ENCODE measurements at regions not wholly inside any gene's neighbourhood (a gene's known extent, or its start where the extent isn't known, plus 50 kb on each side); places are given as distances from the start of the nearest gene placed in this dataset.

DNA sequence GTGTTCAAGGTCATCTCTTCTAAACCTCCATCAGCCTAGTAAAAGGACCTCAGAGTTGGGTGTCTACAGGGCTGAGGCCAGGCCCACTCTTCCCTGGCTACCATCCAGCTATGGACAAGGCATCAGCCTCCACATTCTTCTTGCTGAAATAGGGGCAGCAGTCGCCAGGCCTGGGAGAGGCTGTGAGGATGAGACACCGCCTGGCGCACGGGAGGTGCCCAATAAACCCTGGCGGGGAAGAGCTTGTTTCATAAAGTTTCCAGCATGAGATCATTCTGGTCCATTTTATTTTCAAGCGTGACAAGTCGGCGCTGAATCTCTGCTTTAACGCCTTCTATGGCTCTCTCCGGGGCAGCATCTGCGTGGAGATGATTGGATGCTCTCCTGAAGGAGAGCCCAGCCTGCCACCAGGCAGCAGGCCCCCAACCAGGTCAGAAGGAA lies 153.4 kb downstream of the OLFM1 start:
- DNase-seq = no peak

DNA sequence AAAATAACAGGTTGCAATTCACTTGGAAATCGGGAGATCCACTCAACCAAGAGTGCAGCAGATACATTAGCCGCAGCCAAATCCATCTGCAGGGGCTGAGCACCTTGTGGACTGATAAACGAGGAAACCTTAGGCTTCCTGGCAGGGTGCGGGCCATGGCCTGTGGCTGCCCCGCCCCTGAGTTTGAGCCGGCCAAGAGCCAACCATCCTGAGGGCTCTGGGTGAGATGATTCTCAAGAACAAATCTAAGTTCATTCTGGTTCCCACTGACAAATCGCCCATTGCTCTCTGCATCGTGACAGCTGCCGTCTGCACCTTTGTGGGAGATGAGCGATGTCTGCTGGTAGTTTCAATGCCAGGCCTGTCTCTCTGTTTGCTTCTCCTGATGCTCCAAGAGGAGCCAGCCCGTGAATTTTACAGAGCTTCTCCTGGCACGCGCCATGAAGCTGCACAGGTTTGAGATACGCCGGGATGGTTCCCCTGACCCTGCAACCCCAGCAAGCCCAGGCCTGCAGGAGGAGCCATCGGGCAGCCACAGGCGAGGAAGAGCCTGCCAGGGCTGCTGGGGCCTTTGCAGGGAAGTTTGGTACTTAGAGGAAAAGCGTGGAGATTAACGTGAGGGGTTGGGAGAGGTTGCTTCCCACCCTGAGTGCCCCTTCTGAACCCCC lies 154.0 kb downstream of the OLFM1 start:
- DNase-seq = no peak

DNA sequence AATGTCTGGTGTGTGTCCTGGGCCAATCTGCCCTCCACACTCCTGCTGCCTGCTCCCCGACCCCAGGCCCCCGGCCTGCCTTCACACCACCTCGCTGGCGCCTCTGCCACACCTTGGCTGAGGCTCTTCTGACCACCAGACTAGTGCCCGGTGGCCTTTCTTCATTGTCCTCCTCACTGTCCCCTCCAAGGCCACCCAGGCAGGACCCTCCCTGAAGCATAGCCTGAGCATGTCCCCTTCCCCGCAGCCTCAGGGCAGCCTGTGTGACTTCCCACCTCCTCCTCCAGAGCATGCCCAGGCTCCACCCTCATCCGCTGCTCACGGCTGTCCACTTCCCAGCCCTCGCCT lies 154.6 kb downstream of the OLFM1 start:
- no peak for DNase-seq

DNA sequence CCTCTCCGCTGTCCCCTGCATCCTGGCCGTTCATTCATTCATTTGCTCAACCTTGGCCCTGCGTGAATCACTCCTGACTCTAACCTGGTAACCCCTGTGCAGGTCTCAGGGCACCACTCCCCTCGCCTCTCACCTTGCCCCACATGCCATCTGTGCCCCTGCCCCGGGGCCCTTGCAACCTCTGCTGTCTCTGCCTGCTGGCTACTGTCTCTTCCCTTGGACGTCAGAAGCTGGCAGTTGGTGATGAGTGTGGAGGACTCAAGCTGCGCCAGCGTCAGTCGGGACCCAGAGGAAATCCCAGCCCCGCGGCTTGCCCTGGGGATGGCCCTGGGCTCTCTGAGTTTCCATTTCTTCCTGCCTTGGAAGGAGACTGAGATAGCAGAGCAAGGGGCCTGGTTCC lies 154.9 kb downstream of the OLFM1 start:
- DNase-seq = no peak

DNA sequence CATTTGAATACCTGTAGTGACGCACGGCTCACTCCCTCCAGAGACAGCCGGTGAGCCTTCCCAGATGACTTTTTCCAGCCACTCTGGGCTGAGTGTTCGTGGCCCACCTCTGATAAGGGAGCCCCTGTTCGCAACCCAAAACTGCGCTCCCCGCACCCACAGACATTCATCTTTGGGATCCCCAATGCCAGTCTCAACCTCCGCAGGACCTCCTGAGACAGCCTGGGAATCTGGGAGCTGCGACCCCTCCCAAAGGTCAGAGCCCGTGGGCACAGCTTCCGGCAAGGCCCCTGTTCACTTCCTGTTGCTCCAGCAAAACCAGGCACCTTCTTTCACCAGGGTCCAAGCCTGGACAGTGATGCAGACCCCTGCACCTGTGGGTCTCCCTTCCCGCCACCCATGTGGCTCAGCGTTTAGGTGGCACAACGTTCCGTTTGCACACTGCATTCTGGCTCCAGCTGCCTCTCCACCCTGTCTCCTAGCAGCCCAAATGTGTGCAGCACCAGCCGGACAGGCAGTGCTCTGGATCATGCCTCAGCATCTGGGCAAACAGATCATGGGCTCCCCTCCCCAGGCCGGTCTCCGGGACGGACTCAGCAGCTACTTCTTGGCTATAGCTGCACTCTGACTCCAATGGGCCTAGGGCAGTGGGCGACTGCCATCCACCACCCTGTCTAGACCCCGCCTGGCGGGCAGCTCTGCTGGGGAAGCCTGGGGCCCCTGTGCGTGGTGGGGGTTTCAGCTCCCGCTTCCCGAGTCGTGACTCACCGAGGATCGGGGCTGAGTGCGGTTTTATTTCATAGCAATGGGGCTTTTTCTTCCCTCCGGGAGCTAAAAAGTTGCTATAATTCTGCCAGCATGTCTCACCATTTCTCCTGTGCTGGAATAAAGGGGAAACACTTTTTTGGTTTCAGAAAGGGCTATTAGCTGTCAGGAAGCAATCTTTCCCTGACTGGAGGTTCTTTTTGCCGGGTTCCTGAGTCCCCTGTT lies 156.0 kb downstream of the OLFM1 start:
- no peak for DNase-seq

DNA sequence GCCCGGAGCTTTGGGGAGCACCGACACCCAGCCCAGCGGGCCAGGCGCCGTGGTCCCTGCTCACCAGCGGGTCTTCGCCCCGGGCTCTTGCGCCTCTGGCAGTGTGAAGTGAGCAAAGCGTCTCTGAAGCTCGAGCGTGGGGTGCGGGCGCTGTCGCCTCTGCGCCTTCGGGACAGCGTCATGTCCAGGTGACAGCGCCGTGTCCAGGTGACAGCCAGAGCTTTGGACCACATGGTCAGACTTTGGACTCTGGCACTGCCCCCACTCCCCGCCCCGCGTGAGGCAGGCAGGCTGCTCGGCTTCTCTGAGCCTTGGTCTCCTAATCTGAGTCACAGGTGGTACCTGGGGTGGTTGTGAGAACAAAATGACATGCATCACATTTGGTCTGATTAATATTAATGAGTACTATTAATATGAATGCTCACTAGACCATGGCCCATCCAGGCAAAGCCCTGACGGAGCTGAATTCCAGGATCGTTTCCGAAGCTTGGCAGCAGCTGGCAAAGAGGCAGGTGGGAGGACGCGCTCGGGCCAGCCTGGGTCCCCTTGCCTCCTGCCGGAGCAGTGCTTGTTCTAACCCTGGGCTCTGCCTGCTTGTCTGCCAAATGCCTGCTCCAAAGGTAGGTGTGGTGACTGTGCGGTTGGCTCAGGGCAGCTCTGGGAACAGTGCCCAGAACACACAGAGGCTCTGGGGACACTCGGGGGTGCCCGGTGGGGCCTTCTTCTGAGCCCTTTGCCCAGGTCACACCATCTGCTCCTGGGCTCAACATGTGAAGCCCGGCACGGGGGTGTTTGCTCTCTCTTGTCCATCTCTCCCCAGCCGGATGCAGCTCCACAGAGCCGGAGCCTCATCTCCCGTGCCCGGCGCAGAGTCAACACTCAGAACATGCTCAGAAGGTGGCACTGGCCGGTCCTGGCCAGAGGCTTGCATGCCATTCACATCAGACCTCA lies 157.1 kb downstream of the OLFM1 start:
- DNase-seq = no peak

DNA sequence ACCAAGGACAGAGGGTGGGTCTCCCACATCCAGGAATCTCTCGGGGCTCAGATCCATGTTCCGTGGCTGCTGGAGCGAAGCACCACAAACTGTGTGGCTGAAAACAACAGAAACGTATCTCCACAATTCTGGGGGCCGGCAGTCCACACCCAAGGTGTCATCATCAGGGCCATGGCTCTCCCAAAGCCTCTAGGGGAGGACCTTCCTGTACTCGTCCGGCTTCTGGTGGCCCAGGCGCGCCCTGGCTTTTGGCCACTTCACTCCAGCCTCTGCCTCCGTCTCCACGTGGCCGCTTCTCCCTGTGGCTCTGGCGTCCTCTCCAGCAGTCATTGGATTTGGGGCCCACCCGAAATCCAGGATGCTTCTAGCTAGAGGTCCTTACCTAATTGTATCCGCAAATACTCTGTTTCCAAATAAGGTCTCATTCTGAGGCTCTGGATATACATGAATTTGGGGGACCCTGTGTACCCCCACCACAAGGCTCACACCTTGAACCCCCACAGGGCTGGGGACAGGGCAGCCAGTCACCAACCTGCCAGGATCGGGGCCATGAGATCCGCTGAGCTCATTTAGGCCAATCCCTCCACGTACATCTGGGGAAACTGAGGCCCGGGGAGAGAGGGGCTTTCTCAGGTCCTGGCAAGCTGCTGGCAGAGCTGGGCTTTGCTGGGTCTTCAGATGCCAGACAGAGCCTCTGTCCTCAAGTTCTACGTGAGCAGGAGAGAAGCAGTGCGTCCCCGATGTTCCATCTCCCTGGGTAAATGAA lies 158.2 kb downstream of the OLFM1 start:
- DNase-seq = no peak

DNA sequence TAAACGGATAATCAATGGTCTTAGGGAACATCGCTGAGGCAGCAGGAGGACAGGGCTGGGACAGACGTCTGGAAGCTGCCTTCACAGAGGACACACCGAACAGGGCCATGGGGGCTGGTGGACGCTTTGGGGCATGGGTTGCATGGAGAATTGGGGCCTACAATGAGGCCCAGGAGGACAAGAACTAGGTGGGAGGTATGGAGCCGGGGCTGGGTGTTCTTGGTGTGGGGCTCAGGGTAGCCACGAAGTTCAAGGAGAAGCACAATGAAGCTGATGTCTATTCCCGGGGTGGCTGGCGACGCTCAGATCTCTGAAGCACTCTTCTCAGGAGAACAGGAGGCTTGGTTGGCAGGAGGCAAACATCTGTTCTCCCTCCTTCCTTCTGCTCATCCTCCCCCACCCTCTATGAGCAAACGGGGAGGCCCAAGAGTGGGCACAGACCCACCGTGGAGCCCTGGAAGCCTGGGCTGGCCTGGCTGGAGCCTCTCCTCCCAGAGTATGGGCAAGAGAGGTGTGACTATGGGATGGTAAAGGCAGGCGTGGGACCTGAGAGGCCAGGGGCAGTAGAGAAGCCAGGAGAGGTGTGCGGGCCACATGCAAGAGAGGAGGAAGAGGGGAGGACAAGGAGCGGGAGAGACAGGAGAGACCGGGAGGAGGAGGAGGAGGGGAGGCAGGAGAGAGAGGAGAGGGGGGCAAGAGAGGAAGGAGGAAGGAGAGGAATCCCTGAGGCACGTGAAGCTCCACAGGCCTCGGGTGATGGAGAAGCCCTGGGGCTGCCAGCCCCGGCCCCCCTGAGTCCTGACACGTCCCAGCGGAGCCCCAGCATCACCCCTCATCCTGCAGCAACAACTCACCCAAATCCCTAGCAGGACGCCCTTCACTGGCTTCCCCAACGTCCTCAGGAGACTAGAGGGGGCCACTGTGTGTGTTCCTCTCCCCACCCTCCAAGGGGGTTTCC lies 159.1 kb downstream of the OLFM1 start:
- DNase-seq = no peak

DNA sequence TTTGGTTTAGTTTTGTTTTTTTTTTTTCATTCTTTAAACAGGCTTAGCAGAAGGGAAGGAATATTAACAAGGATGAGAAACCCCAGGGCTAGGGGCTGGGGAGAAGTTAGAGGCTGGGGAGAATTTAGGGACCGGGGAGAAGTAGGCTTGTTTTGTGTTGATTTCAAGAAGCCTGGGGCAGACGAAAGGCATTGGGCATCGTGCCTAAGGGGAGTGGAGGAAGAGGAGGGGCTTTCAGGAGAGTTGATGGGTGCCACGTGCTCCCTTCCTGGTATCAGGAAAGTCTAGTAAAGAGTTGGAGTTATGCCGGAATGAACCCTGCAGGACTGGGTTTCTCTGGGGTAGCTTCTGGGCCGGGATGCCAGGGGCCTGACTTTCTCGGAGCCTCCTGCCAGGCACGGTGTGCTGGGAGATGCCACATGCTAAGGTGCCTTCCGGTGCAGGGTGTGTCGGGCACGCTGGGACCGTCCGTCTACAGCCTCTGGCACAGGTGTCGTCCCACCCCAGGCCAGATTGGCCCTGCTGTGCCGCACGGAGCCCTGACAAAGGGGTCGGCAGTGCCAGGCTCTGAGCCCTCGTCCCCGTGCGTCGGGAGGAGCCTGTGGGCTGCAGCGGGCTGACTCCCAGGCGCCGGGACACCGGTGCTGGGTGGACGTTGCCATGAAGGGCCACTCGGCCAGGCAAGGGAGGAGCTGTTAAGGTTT lies 159.9 kb downstream of the OLFM1 start:
- DNase-seq = no peak

DNA sequence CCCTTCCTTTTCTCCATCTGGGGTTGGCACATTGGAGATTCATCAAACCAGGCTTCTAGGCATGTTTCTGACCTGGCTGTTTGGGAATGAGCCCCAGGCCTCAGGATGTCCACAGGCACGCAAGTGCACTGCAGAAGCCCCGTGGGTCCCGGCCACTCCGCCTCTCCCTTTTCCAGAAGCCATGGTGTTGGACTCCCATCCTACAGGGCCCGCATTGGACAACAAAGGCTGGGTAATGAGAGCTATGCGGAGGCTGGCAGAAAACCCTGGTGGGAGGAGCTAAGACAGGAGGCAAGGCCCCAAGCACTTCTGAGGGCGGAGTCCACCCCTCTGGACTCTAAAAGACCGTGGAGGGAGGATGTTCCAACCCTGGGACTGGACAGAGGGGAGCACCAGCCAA lies 160.6 kb downstream of the OLFM1 start:
- no peak for DNase-seq

DNA sequence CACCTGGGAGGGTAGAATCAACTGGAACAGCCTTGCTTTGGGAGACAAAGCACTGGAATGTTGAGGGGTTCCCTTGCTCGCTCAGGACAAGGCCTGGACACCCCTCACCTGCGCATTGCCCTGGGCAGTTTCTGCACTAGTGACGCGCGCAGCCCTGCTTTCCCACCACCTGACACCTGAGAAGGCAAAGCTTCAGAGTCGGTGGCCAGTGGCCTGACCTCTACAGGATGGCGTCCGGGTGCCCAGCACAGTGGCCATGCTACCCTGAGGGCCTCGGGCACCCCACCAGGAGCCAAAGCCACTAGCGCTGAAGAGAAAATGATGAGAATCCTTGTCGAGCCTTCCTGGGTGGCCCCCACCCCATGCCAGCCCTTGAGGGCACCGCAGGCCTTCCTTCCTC lies 161.3 kb downstream of the OLFM1 start:
- no peak for DNase-seq

DNA sequence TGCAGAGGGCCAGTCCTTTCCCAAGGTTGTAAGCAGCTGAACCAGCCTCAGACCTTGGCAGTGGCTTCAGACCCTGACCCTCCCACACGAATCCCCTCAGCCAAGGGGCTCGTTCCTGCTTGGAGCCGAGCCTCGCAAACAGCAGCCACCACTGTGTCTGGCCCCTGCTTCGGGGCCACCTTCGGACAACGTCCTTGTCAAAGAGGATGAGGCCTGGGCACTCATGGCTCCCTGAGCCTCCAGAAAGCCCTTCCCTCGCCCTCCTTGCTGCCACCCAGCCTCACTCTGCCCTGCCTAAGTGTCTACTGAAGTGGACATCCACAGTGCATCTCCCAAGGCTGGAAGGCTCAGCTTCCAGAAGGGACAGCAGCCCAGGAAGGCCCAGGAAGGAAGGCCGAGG lies 161.7 kb downstream of the OLFM1 start:
- DNase-seq = no peak

DNA sequence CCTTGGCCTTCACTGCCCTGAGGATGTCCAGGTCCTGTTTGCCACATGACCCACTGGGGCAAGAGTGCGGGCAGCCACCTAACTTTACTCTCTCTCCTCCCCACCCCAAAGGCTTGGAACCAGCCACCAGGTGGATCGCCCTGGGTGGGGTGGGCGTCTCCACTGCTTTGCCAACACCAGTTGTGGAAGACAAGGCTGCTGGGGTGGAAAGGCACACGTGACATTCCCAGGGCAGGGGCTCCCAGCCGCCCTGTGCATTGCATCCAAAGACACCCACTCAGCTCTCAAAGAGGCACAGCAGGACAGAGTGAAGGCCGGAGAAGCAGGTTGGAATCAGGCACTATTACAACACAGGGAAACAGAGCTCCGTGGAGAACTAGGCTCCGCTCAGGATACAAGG lies 162.2 kb downstream of the OLFM1 start:
- DNase-seq = no peak

DNA sequence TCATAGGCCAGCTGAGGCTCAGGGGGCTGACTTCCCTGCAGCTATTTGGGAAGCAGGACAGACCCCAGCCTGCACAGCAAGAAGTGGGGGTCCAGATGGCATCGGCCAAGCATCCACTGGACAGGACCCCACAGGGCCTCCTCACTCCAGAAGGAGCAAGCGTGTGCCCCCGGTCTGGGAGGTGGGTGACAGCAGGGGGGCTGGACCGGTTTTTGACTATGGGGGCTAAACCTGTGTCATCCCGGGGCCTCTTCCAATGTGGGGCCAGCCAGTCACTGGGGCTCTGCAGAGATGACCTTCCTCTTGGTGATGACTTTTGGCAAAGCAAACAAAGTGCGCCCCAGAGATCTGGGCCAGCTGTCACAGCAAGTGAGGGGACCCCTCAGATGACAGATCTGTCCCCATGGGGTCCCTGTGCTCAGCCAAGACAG lies 163.9 kb downstream of the OLFM1 start:
- DNase-seq = no peak

DNA sequence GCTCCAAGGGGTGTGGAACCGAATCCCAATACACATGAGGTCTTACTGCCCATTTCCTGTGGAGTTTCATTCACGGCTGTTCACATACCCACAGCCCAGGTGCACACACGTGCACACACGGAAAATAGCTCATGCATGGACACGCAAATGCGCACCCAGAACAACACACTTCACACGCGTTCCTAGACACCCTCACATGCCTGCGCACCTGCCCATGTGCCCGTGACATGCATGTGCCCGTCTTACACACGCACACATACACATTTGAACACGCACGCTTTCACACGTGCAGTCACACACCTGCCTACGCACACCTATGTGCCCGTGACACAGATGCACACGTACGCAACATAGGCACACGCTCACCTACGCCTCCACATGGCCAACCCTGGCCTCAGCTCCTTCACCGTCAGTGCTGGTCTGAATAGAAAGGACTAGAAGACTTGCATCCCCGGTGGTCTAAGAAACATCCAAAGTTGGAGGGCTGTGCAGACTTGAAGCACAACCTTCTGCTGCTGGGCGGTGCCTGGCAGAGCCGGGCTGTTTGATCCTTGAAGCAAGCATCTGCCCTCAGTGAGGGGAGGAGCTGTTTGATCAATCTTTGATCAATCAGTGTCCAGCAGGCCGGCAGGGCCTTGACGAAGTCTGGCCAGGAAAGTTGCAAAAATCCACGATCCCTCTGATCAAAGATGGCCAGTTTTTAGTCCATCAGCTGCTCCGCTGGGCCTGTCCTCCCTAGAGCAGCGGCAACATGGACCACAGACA lies 164.7 kb downstream of the OLFM1 start:
- no peak for DNase-seq

DNA sequence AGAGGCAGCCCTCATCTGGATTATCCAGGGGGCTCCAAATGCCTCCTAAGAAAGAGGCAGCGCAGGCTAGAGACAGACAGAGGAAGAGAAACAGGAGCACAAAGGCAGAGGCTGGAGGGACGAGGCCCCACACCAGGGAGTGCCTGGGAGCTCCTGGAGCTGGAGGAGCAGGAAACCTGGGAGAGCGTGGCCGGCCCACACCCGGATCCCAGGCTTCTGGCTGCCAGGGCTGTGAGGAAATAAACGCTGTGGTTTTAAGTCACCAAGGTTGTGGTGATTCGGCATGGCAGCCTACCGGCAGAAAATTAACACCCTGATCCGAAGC lies 165.5 kb downstream of the OLFM1 start:
- DNase-seq = no peak

DNA sequence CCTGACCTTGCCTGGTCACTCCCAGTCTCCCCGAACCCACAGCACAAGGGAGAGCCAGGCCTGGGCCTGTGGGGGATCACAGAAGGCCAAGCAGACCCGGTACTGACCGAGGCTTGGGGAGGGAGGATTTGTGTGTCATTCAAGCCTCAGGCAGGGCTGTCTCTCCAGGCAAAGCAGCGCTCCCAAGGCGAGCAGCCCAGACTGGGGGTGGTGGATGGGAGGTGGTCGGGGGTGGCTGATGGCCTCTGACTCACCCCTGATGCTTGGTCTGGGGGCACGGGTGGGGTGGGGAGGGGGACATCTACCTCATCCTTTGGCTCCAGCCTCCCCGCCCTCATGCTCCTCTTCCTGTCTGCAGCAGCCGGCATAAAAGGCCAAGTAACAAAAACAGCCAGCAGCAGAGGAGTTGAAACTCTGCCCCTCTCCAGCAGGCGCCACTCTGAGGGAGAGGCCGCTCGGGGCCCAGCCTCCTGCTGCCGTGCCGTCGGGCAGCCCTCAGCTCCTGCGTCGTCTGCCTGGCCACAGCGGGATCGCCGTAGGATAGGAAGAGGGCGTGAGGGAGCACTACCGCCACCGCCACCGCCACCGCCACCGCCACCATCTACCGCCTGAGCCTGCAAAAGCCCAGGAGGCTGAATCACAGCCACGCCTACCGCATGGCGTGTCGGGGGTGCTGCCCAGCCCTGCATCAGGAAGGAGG lies 166.0 kb downstream of the OLFM1 start:
- no peak for DNase-seq

DNA sequence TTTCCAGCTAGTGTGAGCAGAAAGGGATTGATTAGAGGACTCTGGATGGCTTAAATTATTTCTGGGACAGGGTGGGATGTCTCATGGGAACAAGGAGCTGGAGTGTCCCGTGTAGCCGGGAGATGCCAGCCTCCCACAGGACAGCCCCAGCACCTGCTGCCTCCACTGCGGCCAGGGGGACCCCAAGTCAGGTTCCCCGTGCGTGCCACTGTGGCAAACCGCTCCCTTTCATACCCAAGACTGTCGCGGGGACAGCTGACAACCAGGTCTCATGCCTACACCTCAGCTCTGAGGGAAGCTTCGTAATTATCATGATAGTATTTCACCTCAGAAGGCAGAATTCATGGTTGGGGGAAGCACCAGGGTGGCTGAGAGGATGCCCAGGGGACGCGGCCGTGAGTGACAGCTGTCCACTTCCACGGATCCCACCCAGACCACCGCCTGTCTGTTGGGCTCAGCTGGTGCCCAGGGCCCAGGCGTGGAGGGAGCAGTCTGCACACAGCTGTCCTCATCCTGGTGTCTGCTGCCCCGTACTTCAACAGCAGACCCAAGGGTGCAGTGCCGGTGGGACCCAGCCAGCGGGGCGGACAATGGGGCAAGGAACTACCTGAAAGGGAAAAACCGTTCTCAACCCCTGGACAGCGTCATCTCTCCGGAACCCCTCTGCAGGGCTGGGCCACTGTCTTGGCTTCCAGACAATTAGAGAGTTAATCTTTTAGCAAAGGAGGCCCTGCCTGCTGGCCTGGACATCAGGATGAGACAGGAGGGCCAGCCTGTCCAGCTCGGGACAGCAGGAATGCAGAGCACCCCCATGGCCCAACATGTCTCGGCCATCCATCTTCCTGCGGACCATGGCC lies 166.9 kb downstream of the OLFM1 start:
- no peak for DNase-seq

Measured in activated gamma-delta T cell treated with Interleukin-2 at 50 U/mL for 16 hours (primary cell).